ENCODE measurements at regions not wholly inside any gene's neighbourhood (a gene's known extent, or its start where the extent isn't known, plus 50 kb on each side); places are given as distances from the start of the nearest gene placed in this dataset.

DNA sequence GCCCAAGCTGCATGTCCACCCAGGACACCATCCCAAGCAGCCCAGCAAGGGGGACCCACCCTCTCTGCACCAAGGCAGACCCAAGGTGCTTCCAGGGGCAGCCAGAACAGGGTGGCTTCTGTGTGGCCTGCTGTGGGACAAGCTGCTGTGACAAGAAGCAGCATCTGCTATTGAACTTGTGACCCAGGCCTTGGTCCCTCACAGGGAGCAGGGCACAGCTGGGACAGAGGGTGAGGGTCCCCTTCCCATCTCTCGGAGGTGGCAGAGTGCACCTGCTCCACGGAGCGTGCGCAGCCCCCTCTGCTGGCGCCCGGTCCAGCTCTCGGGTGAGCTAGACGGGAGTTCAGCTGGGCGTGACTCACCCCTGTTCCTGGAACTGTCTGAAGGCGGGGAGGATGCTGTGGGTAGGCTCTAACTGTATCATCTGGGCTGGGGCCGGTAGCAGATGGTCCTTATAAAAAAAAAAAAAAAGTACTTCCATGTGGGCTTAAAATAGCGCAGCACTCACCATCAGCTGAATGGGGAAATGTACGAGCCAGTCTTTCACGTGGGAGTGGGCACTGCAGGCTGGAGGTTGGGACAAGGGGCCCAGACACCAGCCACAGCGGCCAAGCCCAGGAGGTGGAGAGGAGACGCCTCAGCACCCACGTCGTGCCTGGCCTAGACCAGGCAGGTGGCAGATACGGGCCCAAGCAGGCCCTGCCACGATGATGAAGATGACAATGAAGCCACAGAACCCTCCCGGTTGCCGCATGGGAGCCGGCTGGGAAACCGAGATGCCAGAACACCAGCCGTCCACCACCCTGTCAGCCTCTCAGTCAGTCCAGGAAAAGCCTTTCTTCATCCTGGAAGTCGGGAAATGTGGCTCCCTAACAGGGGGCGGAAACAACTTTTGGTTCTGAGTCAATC is 136.8 kb upstream of the ID2 start:
- Mint-ChIP-seq H3K4me3 (peak overlapping the region; percentile 8), H3K4me1 (peaks cover 70% of the 10 kb centered on the region), H3K9me3 (no peaks in the 10 kb centered on the region), H3K27ac (peak overlapping the region; percentile 98), H3K27me3 (peaks cover 32% of the 10 kb centered on the region), H3K36me3 (no peaks in the 10 kb centered on the region)
- ATAC-seq = peak; percentile 85

DNA sequence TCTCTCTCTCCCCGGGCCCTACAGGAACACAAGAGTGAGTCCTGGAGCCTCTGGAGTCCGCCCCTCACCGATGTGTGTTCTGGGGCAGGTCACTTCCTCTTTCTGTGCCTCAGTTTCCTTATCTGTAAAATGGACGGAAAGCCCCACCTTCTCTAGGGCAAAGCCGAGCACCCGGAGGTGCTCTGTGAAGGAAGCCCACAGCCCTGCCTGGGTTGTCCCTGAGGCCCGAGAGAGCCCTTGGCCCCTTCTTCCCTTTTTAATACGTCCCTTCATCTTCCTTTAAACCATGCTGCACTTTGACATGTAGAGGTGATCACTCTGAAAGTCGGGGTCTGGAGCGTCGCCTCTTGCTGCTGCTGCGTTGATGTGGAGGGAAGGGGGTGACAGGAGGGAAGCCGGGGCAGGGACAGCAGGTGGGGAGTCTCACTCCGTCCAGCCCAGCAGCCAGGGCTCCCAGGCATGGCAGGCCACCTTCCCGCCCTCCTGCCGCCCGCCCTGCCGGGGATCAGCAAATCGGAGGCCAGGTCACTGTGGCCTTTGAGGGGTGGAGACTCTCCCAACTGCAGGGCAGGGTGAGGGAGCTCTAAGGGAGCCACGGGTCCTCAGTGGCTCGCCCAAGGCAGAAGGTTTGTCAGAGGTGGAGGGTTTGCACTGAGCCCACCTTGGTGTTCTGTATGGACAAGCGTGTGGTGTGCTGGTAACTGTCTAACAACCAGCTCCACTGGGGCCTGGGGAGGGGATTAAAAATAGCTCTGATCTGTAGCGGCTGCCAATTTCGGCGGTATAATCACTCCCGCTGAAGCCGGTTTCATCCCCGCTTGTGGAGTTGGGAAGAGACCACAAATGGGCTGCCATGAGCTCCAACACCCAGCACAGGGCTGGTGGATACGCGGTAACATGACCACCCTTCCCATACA is 135.9 kb upstream of the ID2 start:
- Mint-ChIP-seq H3K9me3 (no peaks in the 10 kb centered on the region), H3K27me3 (peaks cover 24% of the 10 kb centered on the region), H3K36me3 (no peaks in the 10 kb centered on the region), H3K27ac (peak overlapping the region; percentile 98), H3K4me1 (peaks cover 61% of the 10 kb centered on the region), H3K4me3 (peak overlapping the region; percentile 11)
- no peak for ATAC-seq

- no peaks in the 10 kb centered on the region for H3K36me3 Mint-ChIP-seq
- H3K27me3 Mint-ChIP-seq = peaks cover 17% of the 10 kb centered on the region
- no peak for ATAC-seq
- H3K27ac Mint-ChIP-seq = peak overlapping the region; percentile 14
- no peak overlapping the region for H3K4me3 Mint-ChIP-seq
- H3K9me3 Mint-ChIP-seq = no peaks in the 10 kb centered on the region
- peaks cover 61% of the 10 kb centered on the region for H3K4me1 Mint-ChIP-seq
Measured at GRCh38 chr2:8546612-8547283, 135.1 kb upstream of the ID2 start.

DNA sequence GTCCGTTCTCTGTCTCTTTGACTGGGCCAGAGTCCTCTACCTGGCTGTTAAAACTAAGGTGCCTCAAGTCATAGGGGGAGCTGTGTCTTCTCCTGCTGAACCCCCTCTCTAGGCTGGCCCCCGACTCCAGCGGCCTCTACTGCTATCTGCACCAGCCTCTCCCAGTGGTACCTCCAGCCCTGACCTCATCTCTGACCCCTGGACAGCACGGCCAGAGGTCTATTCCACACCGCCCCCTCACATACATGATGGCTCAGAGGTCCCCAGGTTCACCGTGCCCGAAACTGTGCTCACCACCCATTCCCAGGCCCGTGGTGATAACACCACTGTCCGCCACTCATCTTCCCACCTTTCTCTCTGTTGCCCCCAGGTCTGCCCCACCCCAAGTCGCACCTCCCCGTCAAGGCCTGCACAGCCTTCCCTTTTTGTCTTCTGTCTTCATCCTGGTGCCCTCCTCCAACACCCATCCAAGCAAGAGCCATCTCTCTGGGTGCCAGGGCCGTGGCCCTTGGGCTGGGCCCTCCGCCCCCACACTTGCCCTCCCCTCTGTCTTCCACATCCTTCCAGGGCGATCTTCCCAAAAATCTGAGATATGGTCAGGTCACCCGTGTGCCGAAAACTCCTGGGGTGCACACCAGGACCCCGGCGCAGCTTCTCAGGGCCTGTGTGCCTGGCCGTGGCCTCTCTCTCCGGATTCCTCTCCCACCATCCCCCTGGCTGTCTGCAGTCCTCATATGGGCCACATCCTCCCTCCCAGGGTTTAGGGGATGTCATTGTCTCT is 134.4 kb upstream of the ID2 start:
- Mint-ChIP-seq H3K4me1 (peaks cover 65% of the 10 kb centered on the region), H3K27me3 (peaks cover 17% of the 10 kb centered on the region), H3K27ac (peak overlapping the region; percentile 59), H3K9me3 (no peaks in the 10 kb centered on the region), H3K36me3 (no peaks in the 10 kb centered on the region), H3K4me3 (no peak overlapping the region)
- no peak for ATAC-seq

DNA sequence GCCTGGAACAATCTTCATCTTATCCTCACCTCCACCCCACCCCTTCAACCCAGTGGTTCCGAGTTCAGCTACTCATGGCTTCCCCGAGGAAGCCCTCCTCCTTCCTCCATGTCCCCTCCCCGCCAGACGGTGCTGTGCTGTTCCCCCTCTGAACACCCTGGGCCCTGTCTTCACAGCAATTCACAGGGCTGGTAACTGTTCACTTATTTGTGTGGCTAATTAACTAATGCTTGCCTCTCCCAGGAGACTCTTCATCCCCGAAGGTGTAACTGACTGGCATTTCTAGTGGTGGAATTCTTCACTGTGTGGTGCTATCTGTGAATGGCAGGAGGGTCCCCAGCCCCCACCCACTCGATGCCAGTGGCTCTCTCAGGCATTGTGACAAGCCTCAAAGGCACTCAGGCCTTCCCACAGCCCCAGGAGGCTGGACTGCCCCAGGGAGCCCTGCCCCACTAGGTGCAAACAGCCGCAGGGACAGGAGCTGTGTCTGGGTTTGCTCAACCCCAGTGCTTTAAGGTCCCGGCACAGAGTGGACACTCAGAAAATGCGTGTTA is 133.7 kb upstream of the ID2 start:
- Mint-ChIP-seq H3K4me1 (peaks cover 61% of the 10 kb centered on the region), H3K27ac (peak overlapping the region; percentile 59), H3K27me3 (peaks cover 17% of the 10 kb centered on the region), H3K9me3 (no peaks in the 10 kb centered on the region), H3K4me3 (no peak overlapping the region), H3K36me3 (no peaks in the 10 kb centered on the region)
- ATAC-seq = no peak

DNA sequence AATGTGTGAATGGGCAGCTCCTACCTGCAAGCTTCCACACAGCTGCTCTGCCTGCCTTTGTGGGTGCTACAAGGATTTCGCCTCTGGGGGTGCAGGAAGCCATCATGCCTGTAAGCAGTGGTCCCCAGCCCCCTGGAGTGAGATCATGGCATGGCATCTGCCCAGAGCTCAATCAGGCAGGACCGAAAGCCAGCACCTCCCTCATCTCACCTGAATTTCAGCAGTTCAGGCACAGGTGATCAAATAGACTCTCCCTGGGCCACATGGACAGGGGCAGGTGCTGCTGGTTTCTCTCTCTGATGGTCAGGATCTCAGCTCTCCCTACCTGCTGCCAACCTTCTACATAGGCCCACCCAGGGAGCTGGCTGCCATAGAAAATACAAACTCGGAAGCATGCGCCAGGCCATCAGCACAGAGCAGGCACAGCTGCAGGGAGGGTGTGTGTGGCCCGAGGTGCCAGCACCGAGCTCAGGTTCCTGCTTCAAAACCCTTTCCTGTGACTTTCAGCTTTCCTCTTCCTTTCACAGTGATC is 133.2 kb upstream of the ID2 start:
- no peak overlapping the region for H3K4me3 Mint-ChIP-seq
- H3K9me3 Mint-ChIP-seq = no peaks in the 10 kb centered on the region
- no peak for ATAC-seq
- H3K27ac Mint-ChIP-seq = no peak overlapping the region
- no peaks in the 10 kb centered on the region for H3K36me3 Mint-ChIP-seq
- peaks cover 55% of the 10 kb centered on the region for H3K4me1 Mint-ChIP-seq
- peaks cover 17% of the 10 kb centered on the region for H3K27me3 Mint-ChIP-seq

GRCh38 chr2:8549273-8549922 is 132.5 kb upstream of the ID2 start:
- H3K27me3 Mint-ChIP-seq = peaks cover 17% of the 10 kb centered on the region
- no peaks in the 10 kb centered on the region for H3K9me3 Mint-ChIP-seq
- no peak overlapping the region for H3K27ac Mint-ChIP-seq

GRCh38 chr2:8549942-8550341 is 131.9 kb upstream of the ID2 start:
- ATAC-seq = no peak
- Mint-ChIP-seq H3K4me1 (peaks cover 43% of the 10 kb centered on the region), H3K9me3 (no peaks in the 10 kb centered on the region), H3K27ac (no peak overlapping the region), H3K4me3 (no peak overlapping the region), H3K36me3 (no peaks in the 10 kb centered on the region), H3K27me3 (peaks cover 17% of the 10 kb centered on the region)

More at GRCh38 chr2:8549273-8549922, 132.5 kb upstream of the ID2 start:
- H3K4me3 Mint-ChIP-seq = no peak overlapping the region
- H3K36me3 Mint-ChIP-seq = no peaks in the 10 kb centered on the region
- no peak for ATAC-seq
- peaks cover 48% of the 10 kb centered on the region for H3K4me1 Mint-ChIP-seq

GRCh38 chr2:8550481-8550880 is 131.4 kb upstream of the ID2 start:
- no peaks in the 10 kb centered on the region for H3K36me3 Mint-ChIP-seq
- H3K4me3 Mint-ChIP-seq = no peak overlapping the region
- H3K9me3 Mint-ChIP-seq = no peaks in the 10 kb centered on the region
- H3K27me3 Mint-ChIP-seq = peaks cover 17% of the 10 kb centered on the region
- no peak for ATAC-seq
- H3K27ac Mint-ChIP-seq = no peak overlapping the region
- H3K4me1 Mint-ChIP-seq = peaks cover 37% of the 10 kb centered on the region

GRCh38 chr2:8550937-8551621 is 130.8 kb upstream of the ID2 start:
- Mint-ChIP-seq H3K27me3 (peaks cover 17% of the 10 kb centered on the region), H3K36me3 (no peaks in the 10 kb centered on the region), H3K4me1 (peaks cover 32% of the 10 kb centered on the region), H3K4me3 (no peak overlapping the region), H3K9me3 (no peaks in the 10 kb centered on the region), H3K27ac (peak overlapping the region; percentile 61)
- ATAC-seq = no peak

GRCh38 chr2:8551622-8552074 is 130.2 kb upstream of the ID2 start:
- peaks cover 32% of the 10 kb centered on the region for H3K4me1 Mint-ChIP-seq
- no peaks in the 10 kb centered on the region for H3K9me3 Mint-ChIP-seq
- H3K4me3 Mint-ChIP-seq = peak overlapping the region; percentile 54
- peaks cover 17% of the 10 kb centered on the region for H3K27me3 Mint-ChIP-seq
- H3K36me3 Mint-ChIP-seq = no peaks in the 10 kb centered on the region
- peak; percentile 85 for ATAC-seq
- peak overlapping the region; percentile 61 for H3K27ac Mint-ChIP-seq

GRCh38 chr2:8552293-8552801 is 129.5 kb upstream of the ID2 start:
- Mint-ChIP-seq H3K4me1 (peaks cover 26% of the 10 kb centered on the region), H3K4me3 (peak overlapping the region; percentile 54), H3K9me3 (no peaks in the 10 kb centered on the region), H3K27me3 (peaks cover 10% of the 10 kb centered on the region), H3K27ac (peak overlapping the region; percentile 61), H3K36me3 (no peaks in the 10 kb centered on the region)
- peak; percentile 77 for ATAC-seq

- no peak for ATAC-seq
- peaks cover 18% of the 10 kb centered on the region for H3K4me1 Mint-ChIP-seq
- H3K27me3 Mint-ChIP-seq = no peaks in the 10 kb centered on the region
- no peak overlapping the region for H3K27ac Mint-ChIP-seq
- H3K9me3 Mint-ChIP-seq = peaks cover 4% of the 10 kb centered on the region
- no peak overlapping the region for H3K4me3 Mint-ChIP-seq
- H3K36me3 Mint-ChIP-seq = peaks cover 6% of the 10 kb centered on the region
Measured at GRCh38 chr2:8553643-8554042, 128.2 kb upstream of the ID2 start.
